B cell (primary cell): ENCODE measurements at regions not wholly inside any gene's neighbourhood (a gene's known extent, or its start where the extent isn't known, plus 50 kb on each side); places are given as distances from the start of the nearest gene placed in this dataset.

Experiments used
- CTCF ChIP-seq: fragments of 200-600 bp; IDR thresholded peaks from one replicate; pipeline ENCODE4 v1.8.0; 2022; ENCODE audit warnings: antibody characterized with exemption, mild to moderate bottlenecking
- EZH2 ChIP-seq: IDR thresholded peaks from 2 replicates; pipeline ENCODE4 v1.6.1; 2012; ENCODE audit warnings: borderline replicate concordance, low read depth, mild to moderate bottlenecking, moderate library complexity, low read length; ENCODE audit not compliant: insufficient read depth, poor library complexity, severe bottlenecking

GRCh38 chr13:107348471-107348870 lies 780.5 kb upstream of the ARGLU1 start:
- TF ChIP-seq CTCF: no peak
- no peak for TF ChIP-seq EZH2
